T-cell (primary cell): ENCODE measurements at regions not wholly inside any gene's neighbourhood (a gene's known extent, or its start where the extent isn't known, plus 50 kb on each side); places are given as distances from the start of the nearest gene placed in this dataset.

ENCODE experiments used
- ATAC-seq, 4 experiments: fragments of 200-7000 bp in 3 of 4; fragments of 150-1000 bp in 1 of 4; cut with Tn5 transposase; replicated peaks in 1 of 4; 1 replicate in 3 of 4; 2 replicates in 1 of 4; pipeline ENCODE4 v1.10.0; 2021; ENCODE audit warnings: moderate library complexity in 3 of 4, mild to moderate bottlenecking in 2 of 4, moderate number of reproducible peaks in 1 of 4
- CTCF ChIA-PET, 2 donors: fragments of 300-600 bp; sonication (Branson Sonifier 250); formaldehyde crosslinking; loops; one replicate each; lab custom pipeline; 2022; ENCODE audit warnings: antibody characterized with exemption in 2 of 2; lab: Charles Lee
- POLR2A ChIA-PET, 2 donors: fragments of 300-600 bp; sonication (Branson Sonifier 250); formaldehyde crosslinking; loops; one replicate each; lab custom pipeline; 2022; ENCODE audit warnings: antibody characterized with exemption in 2 of 2; lab: Charles Lee
- DNase-seq, 35 experiments: peaks; one replicate each; pipeline versions ENCODE4 v3.0.0 to v3.0.0-alpha.2; 2013 to 2023
- H3K27ac ChIP-seq: one replicate; pipeline ENCODE4 v1.5.1; 2013; ENCODE audit warnings: low read length
- H3K27me3 ChIP-seq, 2 experiments: replicated peaks in 1 of 2; 1 replicate in 1 of 2; 2 replicates in 1 of 2; pipeline versions ENCODE4 v1.6.1 to v1.7.0; 2013; ENCODE audit warnings: low read length in 1 of 2, mixed read lengths in 1 of 2; ENCODE audit not compliant: control insufficient read depth in 2 of 2, insufficient read depth in 2 of 2; ENCODE audit errors: extremely low read depth in 1 of 2
- H3K36me3 ChIP-seq, 2 donors: 1 replicate in 1 of 2; 2 replicates in 1 of 2; pipeline versions ENCODE4 v1.6.1 to v1.7.0; 2013; ENCODE audit warnings: low read length in 1 of 2; ENCODE audit not compliant: control insufficient read depth in 2 of 2, insufficient read depth in 1 of 2; ENCODE audit errors: extremely low read depth in 1 of 2
- H3K4me1 ChIP-seq, 2 experiments: 1 replicate in 1 of 2; 2 replicates in 1 of 2; pipeline versions ENCODE4 v1.6.1 to v1.7.0; 2013; ENCODE audit warnings: low read length in 2 of 2, mixed read lengths in 1 of 2; ENCODE audit not compliant: insufficient read depth in 2 of 2, control insufficient read depth in 1 of 2; ENCODE audit errors: extremely low read depth in 1 of 2
- H3K4me3 ChIP-seq, 2 donors: 1 replicate in 1 of 2; 2 replicates in 1 of 2; pipeline versions ENCODE4 v1.5.1 to v1.7.0; 2013; ENCODE audit warnings: mild to moderate bottlenecking in 2 of 2, low read length in 1 of 2, moderate library complexity in 1 of 2; ENCODE audit not compliant: control insufficient read depth in 1 of 2; ENCODE audit errors: extremely low read depth in 1 of 2
- H3K9me3 ChIP-seq: 2 replicates; pipeline ENCODE4 v1.7.0; 2013
- H3K27ac Mint-ChIP-seq, 2 donors: one replicate each; pipeline ENCODE4 v1.8.0; 2020 to 2021; ENCODE audit warnings: mild to moderate bottlenecking in 2 of 2, mixed read lengths in 2 of 2
- H3K27me3 Mint-ChIP-seq, 2 donors: one replicate each; pipeline ENCODE4 v1.8.0; 2021 to 2022; ENCODE audit warnings: mixed read lengths in 2 of 2
- H3K36me3 Mint-ChIP-seq: one replicate; pipeline ENCODE4 v1.8.0; 2021; ENCODE audit warnings: mixed read lengths
- H3K4me1 Mint-ChIP-seq, 3 donors: one replicate each; pipeline ENCODE4 v1.8.0; 2020 to 2022; ENCODE audit warnings: mixed read lengths in 3 of 3, mild to moderate bottlenecking in 1 of 3
- H3K4me3 Mint-ChIP-seq, 3 donors: one replicate each; pipeline ENCODE4 v1.8.0; 2020 to 2022; ENCODE audit warnings: mild to moderate bottlenecking in 3 of 3, mixed read lengths in 3 of 3, moderate library complexity in 3 of 3
- H3K9me3 Mint-ChIP-seq, 3 donors: one replicate each; pipeline ENCODE4 v1.8.0; 2020 to 2022; ENCODE audit warnings: mixed read lengths in 3 of 3
- WGBS: methylation state at CpG from one replicate; pipeline ENCODE4 v1.1.5; 2013; ENCODE audit warnings: missing lambda C conversion rate; ENCODE audit not compliant: insufficient coverage; 5-methylcytosine and 5-hydroxymethylcytosine counted together

GRCh38 chr5:89869346-89869745 is 540.2 kb downstream of the CETN3 start:
- H3K27me3 ChIP-seq, result no peaks in the 10 kb centered on the region
- H3K27ac ChIP-seq, result no peak overlapping the region
- H3K9me3 ChIP-seq, result no peaks in the 10 kb centered on the region
- no peaks in the 10 kb centered on the region for H3K27me3 Mint-ChIP-seq
- no peak overlapping the region for H3K4me3 Mint-ChIP-seq
- H3K9me3 Mint-ChIP-seq, result no peaks in the 10 kb centered on the region
- H3K4me3 ChIP-seq, result no peak overlapping the region
- ATAC-seq (no peak), DNase-seq (no peak)
- no peaks in the 10 kb centered on the region for H3K36me3 Mint-ChIP-seq
- H3K4me1 Mint-ChIP-seq, result no peaks in the 10 kb centered on the region
- no CpG with 5 or more reads among the region's 2 CpGs for WGBS
- no peak overlapping the region for H3K27ac Mint-ChIP-seq
- ChIA-PET CTCF (no interaction called here), POLR2A (no interaction called here)
- H3K4me1 ChIP-seq, result no peaks in the 10 kb centered on the region
- H3K36me3 ChIP-seq, result no peaks in the 10 kb centered on the region

DNA sequence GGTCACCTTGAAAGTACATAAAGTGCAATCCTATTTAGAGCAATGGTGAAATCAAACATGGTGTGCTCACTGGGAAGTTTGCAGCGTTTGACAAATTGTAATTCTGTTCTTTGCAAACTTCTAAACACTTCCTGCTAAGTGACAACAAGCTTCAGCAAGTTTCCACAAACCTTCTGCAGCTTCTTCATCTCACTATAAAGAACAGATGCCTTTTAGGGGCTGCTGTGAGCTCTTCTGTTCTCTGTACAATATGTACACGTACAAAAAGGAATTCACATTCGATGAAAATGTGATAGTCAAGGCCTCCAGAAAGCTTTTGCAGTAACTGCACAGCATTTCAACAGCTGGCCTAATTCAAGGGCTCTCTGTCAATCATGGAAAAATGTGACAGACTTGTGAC is 543.1 kb downstream of the CETN3 start:
- Histone ChIP-seq H3K4me3 (no peak overlapping the region), H3K27me3 (no peaks in the 10 kb centered on the region), H3K27ac (no peak overlapping the region), H3K36me3 (no peaks in the 10 kb centered on the region), H3K9me3 (no peaks in the 10 kb centered on the region), H3K4me1 (no peaks in the 10 kb centered on the region)
- ATAC-seq (no peak), DNase-seq (no peak)
- Mint-ChIP-seq H3K4me1 (no peaks in the 10 kb centered on the region), H3K9me3 (no peaks in the 10 kb centered on the region), H3K27me3 (no peaks in the 10 kb centered on the region), H3K4me3 (no peak overlapping the region), H3K27ac (no peak overlapping the region), H3K36me3 (no peaks in the 10 kb centered on the region)
- POLR2A ChIA-PET, result no interaction called here
- 80% methylated on average over 2 of the region's 3 CpGs for WGBS
- CTCF ChIA-PET, result no interaction called here

GRCh38 chr5:89864941-89865340 is 544.6 kb downstream of the CETN3 start:
- no peaks in the 10 kb centered on the region for H3K4me1 Mint-ChIP-seq
- H3K27ac Mint-ChIP-seq, result no peak overlapping the region
- H3K9me3 Mint-ChIP-seq, result peaks cover 0 to under 1% (median 0%) of the 10 kb centered on the region in 3 donors
- ATAC-seq (no peak), DNase-seq (no peak)
- Histone ChIP-seq H3K9me3 (no peaks in the 10 kb centered on the region), H3K27ac (no peak overlapping the region), H3K36me3 (no peaks in the 10 kb centered on the region), H3K4me1 (no peaks in the 10 kb centered on the region), H3K4me3 (no peak overlapping the region), H3K27me3 (no peaks in the 10 kb centered on the region)
- no peak overlapping the region for H3K4me3 Mint-ChIP-seq
- WGBS, result no CpG with 5 or more reads among the region's 1 CpG
- no peaks in the 10 kb centered on the region for H3K36me3 Mint-ChIP-seq
- POLR2A ChIA-PET, result no interaction called here
- no peaks in the 10 kb centered on the region for H3K27me3 Mint-ChIP-seq
- CTCF ChIA-PET, result no interaction called here

- no CpG with 5 or more reads among the region's 5 CpGs for WGBS
Observed at GRCh38 chr5:89857790-89858189, 551.8 kb downstream of the CETN3 start.

DNA sequence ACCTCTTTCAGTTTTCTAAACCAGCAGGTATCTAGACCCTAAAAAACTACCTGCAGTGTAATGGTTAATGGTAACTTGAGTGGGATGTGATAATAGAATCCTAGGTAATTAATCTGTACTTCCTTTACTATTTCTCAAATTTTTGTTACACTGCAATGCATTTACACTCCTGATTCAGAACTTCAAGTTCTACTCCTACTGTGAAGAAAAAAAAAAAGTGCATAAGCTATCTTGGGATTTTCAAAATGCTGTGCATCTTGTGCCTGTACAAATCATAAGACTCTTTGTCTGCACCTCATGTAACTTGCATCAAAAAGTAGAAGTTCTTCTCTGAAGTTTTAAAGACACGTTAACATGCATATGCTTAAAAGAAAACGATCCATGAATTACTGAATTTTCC is 554.1 kb downstream of the CETN3 start:
- no peak for DNase-seq
- no peaks in the 10 kb centered on the region for H3K36me3 Mint-ChIP-seq
- WGBS, result 86% methylated on average over 2 of the region's 2 CpGs
- no peaks in the 10 kb centered on the region for H3K27me3 Mint-ChIP-seq
- Histone ChIP-seq H3K36me3 (no peaks in the 10 kb centered on the region), H3K4me3 (no peak overlapping the region), H3K4me1 (no peaks in the 10 kb centered on the region), H3K27ac (no peak overlapping the region), H3K9me3 (no peaks in the 10 kb centered on the region), H3K27me3 (no peaks in the 10 kb centered on the region)
- H3K4me3 Mint-ChIP-seq, result no peak overlapping the region
- no peaks in the 10 kb centered on the region for H3K4me1 Mint-ChIP-seq
- ChIA-PET POLR2A (no interaction called here), CTCF (no interaction called here)
- no peak overlapping the region for H3K27ac Mint-ChIP-seq
- ATAC-seq, result no peak
- peaks cover 6 to 9% (median 8%) of the 10 kb centered on the region in 3 donors for H3K9me3 Mint-ChIP-seq

More at GRCh38 chr5:89857790-89858189, 551.8 kb downstream of the CETN3 start:
- H3K27ac Mint-ChIP-seq, result no peak overlapping the region
- H3K27me3 Mint-ChIP-seq, result no peaks in the 10 kb centered on the region
- H3K9me3 Mint-ChIP-seq, result peaks cover 4 to 9% (median 6%) of the 10 kb centered on the region in 3 donors
- ChIA-PET POLR2A (no interaction called here), CTCF (no interaction called here)
- Histone ChIP-seq H3K36me3 (no peaks in the 10 kb centered on the region), H3K4me3 (no peak overlapping the region), H3K4me1 (no peaks in the 10 kb centered on the region), H3K9me3 (no peaks in the 10 kb centered on the region), H3K27ac (no peak overlapping the region), H3K27me3 (no peaks in the 10 kb centered on the region)
- ATAC-seq, result no peak
- H3K4me1 Mint-ChIP-seq, result no peaks in the 10 kb centered on the region
- no peaks in the 10 kb centered on the region for H3K36me3 Mint-ChIP-seq
- no peak for DNase-seq
- H3K4me3 Mint-ChIP-seq, result no peak overlapping the region

DNA sequence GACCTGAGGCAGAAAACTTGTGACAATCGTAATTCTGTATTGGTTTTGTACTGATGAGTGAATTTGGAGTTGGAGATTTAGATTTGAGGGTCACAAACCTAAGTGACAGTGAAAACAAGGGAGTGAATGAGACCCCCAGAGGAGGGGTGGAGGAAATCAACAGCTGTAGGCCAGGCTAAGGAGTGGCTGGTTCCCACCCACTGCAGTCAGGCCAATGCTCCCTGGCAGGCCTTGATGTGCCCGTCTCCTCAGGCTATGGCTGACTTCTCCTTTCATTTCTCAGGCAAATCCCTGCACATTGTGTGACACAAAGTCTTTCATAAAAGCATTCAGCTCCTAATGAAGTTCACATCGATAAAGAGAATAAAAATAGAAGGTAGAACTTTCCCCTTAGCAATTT is 557.6 kb downstream of the CETN3 start:
- H3K27me3 Mint-ChIP-seq, result no peaks in the 10 kb centered on the region
- H3K27me3 ChIP-seq, result no peaks in the 10 kb centered on the region
- ATAC-seq (no peak), DNase-seq (no peak)
- no peaks in the 10 kb centered on the region for H3K36me3 Mint-ChIP-seq
- ChIA-PET CTCF (no interaction called here), POLR2A (no interaction called here)
- no peaks in the 10 kb centered on the region for H3K4me1 Mint-ChIP-seq
- no peaks in the 10 kb centered on the region for H3K36me3 ChIP-seq
- H3K27ac ChIP-seq, result no peak overlapping the region
- no peaks in the 10 kb centered on the region for H3K9me3 ChIP-seq
- peaks cover 0 to 5% (median 4%) of the 10 kb centered on the region in 3 donors for H3K9me3 Mint-ChIP-seq
- no peak overlapping the region for H3K4me3 ChIP-seq
- no peaks in the 10 kb centered on the region for H3K4me1 ChIP-seq
- H3K4me3 Mint-ChIP-seq, result no peak overlapping the region
- H3K27ac Mint-ChIP-seq, result no peak overlapping the region
- 67% methylated on average over 1 of the region's 3 CpGs for WGBS

- Histone ChIP-seq H3K9me3 (no peaks in the 10 kb centered on the region), H3K27ac (no peak overlapping the region), H3K27me3 (no peaks in the 10 kb centered on the region), H3K36me3 (no peaks in the 10 kb centered on the region), H3K4me1 (no peaks in the 10 kb centered on the region), H3K4me3 (no peak overlapping the region)
- Mint-ChIP-seq H3K9me3 (peaks cover 0 to 5% (median 4%) of the 10 kb centered on the region in 3 donors), H3K4me3 (no peak overlapping the region), H3K4me1 (no peaks in the 10 kb centered on the region), H3K27ac (no peak overlapping the region), H3K36me3 (no peaks in the 10 kb centered on the region), H3K27me3 (no peaks in the 10 kb centered on the region)
- ATAC-seq (no peak), DNase-seq (no peak)
- POLR2A ChIA-PET, result no interaction called here
- CTCF ChIA-PET, result no interaction called here
Observed at GRCh38 chr5:89850513-89850865, 559.1 kb downstream of the CETN3 start.
